ENCODE measurements at regions not wholly inside any gene's neighbourhood (a gene's known extent, or its start where the extent isn't known, plus 50 kb on each side); places are given as distances from the start of the nearest gene placed in this dataset.

DNA sequence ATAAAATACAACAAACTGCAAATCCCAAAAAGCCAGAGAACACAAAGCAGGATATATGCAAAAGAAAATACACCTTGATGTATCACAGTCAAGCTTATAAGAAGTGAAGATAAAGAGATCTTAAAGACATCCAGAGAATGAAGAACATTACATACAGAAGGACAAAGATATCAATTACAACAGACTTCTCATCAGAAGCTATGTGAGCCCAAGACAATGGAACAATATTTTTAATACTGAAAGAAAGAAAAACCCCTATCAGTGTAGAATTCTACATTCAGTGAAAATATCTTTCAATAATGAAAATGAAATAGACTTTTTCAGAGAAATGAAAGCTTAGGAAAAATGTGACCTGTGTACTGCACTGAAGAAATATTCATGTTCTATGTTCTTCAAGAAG lies 104.5 kb upstream of the PHACTR3 start:
- no peak for DNase-seq

DNA sequence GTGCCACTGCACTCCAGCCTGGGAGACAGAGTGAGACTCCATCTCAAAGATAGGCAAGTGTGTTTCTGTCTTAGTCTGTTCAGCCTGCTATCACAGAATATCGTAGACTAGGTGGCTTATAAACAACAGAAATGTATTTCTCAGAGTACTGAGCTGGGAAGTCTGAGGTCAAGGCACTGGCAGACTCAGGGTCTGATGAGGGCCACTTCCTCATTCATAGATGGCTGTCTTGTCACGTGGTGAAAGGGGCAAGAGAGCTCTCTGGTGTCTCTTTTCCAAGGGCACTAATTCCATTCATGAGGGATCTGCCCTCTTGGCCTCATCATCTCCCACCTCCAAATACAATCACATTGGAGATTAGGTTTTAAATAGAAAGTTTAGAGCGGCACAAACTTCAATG lies 95.6 kb upstream of the PHACTR3 start:
- DNase-seq: no peak

- DNase-seq: no peak
Observed at GRCh38 chr20:59512651-59513050, 91.7 kb upstream of the PHACTR3 start.

GRCh38 chr20:59514554-59514953 lies 89.8 kb upstream of the PHACTR3 start:
- DNase-seq: no peak

DNA sequence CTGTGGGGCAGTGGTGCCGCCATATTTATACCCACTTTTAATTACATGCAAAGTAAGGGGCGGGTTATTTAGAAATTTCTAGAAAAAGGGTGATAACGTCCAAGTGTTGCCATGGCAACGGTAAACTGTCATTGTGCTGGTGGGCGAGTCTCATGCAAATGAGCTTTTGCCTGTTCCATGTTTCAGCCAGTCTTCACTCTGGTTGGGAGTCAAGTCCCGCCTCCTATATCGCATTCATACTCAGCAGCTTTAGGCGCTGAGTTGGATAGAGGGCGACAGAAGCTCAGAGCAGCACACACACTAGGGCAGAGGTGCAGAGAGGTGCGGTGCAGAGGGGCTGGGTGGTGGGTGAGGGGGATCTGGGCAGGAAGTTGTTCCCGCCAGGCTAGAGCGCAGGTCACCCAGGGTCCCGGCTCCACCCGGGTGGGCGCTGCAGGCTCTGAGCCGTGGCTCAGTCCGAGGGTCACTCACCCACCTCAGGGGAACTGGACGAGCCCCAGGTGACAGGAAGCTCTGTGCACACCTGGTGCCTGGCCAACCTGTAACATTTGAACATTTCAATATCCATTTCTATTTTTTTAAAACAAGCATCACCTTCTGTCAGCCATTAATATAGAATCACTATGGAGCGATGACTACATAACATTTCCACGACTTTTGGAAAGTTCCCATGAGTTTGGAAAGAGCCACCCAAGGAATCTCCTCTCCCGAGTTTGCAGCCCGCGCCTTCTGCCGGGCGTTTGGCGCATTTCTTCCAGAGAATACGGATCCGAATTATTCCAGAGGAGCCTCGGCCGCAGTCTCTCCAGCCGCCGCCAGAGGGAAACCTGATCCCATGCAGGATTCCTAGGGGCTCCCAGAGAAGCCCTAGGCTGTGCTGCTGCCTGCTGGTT lies 89.1 kb upstream of the PHACTR3 start:
- DNase-seq: peak; percentile 62

DNA sequence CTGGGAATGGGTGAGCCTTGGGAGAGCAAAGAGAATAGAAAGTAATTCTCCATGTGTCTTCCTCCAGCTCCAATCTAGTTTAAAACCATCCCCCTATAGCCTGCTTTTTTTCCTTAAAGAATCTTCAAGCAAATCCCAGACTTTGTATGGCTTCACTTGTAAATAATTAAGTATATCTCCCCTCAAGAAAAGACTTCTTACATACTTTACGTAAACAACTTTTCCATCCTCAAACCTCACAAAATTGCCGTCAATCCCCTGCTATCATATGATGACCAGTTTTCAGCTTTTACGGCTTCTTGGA lies 88.5 kb upstream of the PHACTR3 start:
- no peak for DNase-seq

- peak; percentile 38 for DNase-seq
Observed at GRCh38 chr20:59518881-59519706, 85.2 kb upstream of the PHACTR3 start.

DNA sequence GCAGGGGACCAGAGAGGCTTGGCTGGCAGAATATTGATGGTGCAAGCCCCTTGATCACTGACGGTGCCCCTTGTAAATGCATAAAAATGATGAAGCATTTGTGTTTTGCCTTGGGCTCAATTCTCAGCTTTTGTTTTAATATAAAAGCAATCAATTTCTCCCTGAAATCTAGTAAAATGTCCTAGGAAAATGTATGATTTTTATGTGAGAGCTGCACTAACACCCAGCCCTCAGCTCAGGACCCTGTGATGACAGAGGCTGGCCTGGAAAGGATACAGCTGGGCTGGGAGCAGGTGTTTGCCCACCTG lies 84.7 kb upstream of the PHACTR3 start:
- no peak for DNase-seq

DNA sequence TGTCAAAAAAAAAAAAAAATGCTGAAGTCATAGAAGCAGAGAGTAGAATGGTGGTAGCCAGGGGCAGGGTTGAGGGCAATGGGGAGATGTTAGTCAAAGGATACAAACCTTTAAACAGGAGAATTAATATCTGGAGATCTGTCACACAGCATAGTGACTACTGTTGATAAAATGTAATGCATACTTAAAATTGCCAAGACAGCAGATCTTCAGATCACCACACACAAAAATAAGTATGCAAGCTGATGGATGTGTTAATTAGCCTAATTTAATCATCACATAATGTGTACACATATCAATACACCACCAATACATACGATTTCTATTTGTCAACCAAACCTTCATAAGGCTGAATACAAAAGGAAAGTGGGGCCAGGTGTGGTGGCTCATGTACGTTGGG lies 83.5 kb upstream of the PHACTR3 start:
- no peak for DNase-seq

- peak; percentile 45 for DNase-seq
Observed at GRCh38 chr20:59525500-59526241, 78.7 kb upstream of the PHACTR3 start.

DNA sequence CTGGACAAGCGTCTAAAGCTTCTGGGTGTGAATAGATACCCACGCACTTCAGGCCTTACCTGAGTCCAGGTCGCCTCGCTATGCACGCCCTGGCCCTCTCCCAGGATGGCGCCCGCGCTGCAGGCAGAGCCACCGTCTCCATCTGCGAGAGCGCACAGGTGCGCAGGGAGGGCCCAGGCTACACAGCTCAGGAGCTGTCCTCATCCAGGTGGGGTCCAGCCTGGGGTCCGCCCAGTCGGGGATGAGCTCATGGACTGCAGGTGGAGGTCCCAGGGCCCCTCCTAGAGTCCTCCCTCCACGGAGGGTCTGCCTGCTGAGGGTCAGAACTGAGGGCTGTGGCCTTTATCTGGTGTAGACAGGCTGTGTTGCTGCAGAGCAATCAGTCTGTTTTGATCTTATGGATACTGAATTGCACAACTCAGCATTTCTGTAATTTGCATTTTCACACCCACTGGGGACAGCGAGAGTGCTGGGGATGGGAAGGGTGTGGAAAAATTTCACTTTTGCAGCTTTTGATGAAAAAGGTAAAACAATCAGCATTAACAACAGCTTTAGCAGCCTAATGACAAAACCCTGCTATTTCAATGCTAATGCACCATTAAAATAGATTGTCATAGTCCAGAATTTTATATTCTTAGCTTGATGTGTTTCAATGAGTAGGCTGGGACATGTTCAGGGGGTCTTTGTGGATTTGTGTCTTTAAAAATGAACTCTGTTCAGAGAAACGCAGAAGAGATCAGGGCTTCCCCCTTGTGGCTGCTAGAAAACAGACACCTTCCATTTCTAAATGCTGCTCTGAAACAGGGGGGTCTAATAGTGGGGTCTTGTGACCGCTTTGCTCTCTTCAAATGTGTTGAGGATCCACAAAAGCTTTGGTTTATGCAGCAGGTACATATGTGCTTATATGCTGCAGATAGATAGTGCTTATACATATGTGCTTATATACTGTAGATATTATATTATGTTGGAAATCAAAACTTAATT lies 77.8 kb upstream of the PHACTR3 start:
- no peak for DNase-seq

DNA sequence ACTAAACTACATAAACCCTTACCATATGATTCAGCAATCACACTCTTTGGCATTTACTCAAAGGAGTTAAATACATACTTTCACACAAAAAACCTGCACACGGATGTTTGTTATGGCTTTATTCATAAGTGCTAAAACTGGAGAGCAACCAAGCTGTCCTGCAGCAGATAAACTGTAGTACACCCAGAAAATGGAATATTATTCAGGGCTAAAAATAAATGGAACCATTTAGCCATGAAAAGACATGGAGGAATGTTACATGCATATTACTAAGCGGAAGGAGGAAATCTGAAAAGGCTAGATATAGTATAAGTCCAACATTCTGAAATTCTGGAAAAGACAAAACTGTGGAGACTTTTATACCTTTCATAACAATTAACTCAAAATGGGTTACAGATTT lies 73.6 kb upstream of the PHACTR3 start:
- DNase-seq: no peak

DNA sequence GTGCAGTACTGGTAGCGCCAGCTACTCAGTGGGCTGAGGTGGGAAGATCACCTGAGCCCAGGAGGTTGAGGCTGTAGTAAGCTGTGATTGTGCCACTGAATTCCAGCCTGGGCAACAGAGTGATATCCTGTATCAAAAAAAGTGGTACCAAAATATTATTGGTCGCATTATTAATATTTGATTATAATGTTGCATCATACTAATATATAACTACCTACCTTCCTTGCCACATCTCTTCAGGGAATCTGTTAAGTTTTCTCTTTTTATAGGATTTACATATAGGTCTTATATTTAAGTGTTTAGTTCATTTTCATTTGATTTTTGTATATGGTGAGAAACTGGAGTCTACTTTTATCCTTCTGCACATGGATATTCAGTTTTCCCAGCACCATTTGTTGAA lies 66.3 kb upstream of the PHACTR3 start:
- no peak for DNase-seq

DNA sequence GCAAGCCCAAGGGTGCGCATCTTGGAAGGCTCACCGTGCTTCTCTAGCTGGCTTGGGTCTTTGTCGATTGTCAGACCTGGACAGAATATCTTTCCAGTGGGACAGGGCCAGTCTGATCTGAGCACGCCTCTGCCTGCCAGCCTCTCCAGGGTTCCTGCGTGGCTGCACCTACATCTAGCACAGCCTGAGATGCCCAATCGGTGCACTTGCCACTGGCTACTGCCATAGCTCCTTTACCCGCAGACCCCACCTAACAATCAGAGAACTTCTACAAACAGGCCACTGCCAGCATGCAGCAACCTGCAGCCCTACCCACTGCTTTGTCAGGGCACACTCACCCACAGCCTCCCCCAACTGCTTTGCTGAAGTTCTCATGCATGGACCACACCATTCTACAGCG lies 56.7 kb upstream of the PHACTR3 start:
- DNase-seq: no peak

All from fibroblast of skin of abdomen (primary cell).